Natural killer cell (primary cell): ENCODE measurements at regions not wholly inside any gene's neighbourhood (a gene's known extent, or its start where the extent isn't known, plus 50 kb on each side); places are given as distances from the start of the nearest gene placed in this dataset.

Experiments used
- ATAC-seq, 3 donors: fragments of 150-1000 bp in 2 of 3; fragments of 200-7000 bp in 1 of 3; cut with Tn5 transposase; 1 replicate in 1 of 3; 2 replicates in 2 of 3; pipeline ENCODE4 v1.10.0; 2021; ENCODE audit warnings: mild to moderate bottlenecking in 2 of 3, moderate library complexity in 2 of 3
- DNase-seq, 2 donors: peaks; one replicate each; pipeline versions ENCODE4 v3.0.0 to v3.0.0-alpha.2; 2013 to 2021; ENCODE audit warnings: mixed read lengths in 1 of 2
- H3K27ac ChIP-seq: one replicate; pipeline ENCODE4 v1.5.1; 2013; ENCODE audit warnings: mild to moderate bottlenecking, low read length
- H3K27me3 ChIP-seq: one replicate; pipeline ENCODE4 v1.6.1; 2013; ENCODE audit warnings: low read length; ENCODE audit not compliant: control insufficient read depth, insufficient read depth
- H3K36me3 ChIP-seq: one replicate; pipeline ENCODE4 v1.6.1; 2013; ENCODE audit warnings: low read length; ENCODE audit not compliant: control insufficient read depth, insufficient read depth
- H3K4me1 ChIP-seq: one replicate; pipeline ENCODE4 v1.6.1; 2013; ENCODE audit warnings: low read length; ENCODE audit not compliant: control insufficient read depth, insufficient read depth
- H3K4me3 ChIP-seq: one replicate; pipeline ENCODE4 v1.5.1; 2013; ENCODE audit warnings: low read length
- H3K9me3 ChIP-seq: one replicate; pipeline ENCODE4 v1.6.1; 2013; ENCODE audit warnings: low read length; ENCODE audit not compliant: control insufficient read depth, insufficient read depth
- H3K27ac Mint-ChIP-seq, 2 donors: one replicate each; pipeline ENCODE4 v1.8.0; 2022; ENCODE audit warnings: mild to moderate bottlenecking in 2 of 2, mixed read lengths in 2 of 2, moderate library complexity in 1 of 2
- H3K27me3 Mint-ChIP-seq, 2 donors: one replicate each; pipeline ENCODE4 v1.8.0; 2022; ENCODE audit warnings: low read depth in 2 of 2, mixed read lengths in 2 of 2
- H3K36me3 Mint-ChIP-seq: one replicate; pipeline ENCODE4 v1.8.0; 2022; ENCODE audit warnings: mixed read lengths
- H3K4me1 Mint-ChIP-seq, 2 donors: one replicate each; pipeline ENCODE4 v1.8.0; 2022; ENCODE audit warnings: mixed read lengths in 2 of 2
- H3K4me3 Mint-ChIP-seq: one replicate; pipeline ENCODE4 v1.8.0; 2022; ENCODE audit warnings: mild to moderate bottlenecking, moderate library complexity, mixed read lengths
- H3K9me3 Mint-ChIP-seq, 2 donors: one replicate each; pipeline ENCODE4 v1.8.0; 2022; ENCODE audit warnings: mixed read lengths in 2 of 2
- WGBS: methylation state at CpG from one replicate; pipeline ENCODE4 v1.1.7; 2013; ENCODE audit warnings: missing lambda C conversion rate; ENCODE audit not compliant: insufficient coverage; 5-methylcytosine and 5-hydroxymethylcytosine counted together
- intact Hi-C: fragments of 100-400 bp; cut with micrococcal nuclease; formaldehyde crosslinking; loops from one replicate; pipeline ENCODE4 v1.14.2; 2022
- TF ChIP-seq, protein P1 (sequence below): fragments of 200-600 bp; IDR thresholded peaks from one replicate; pipeline ENCODE4 v1.8.0; 2022; ENCODE audit warnings: antibody characterized with exemption

DNA sequence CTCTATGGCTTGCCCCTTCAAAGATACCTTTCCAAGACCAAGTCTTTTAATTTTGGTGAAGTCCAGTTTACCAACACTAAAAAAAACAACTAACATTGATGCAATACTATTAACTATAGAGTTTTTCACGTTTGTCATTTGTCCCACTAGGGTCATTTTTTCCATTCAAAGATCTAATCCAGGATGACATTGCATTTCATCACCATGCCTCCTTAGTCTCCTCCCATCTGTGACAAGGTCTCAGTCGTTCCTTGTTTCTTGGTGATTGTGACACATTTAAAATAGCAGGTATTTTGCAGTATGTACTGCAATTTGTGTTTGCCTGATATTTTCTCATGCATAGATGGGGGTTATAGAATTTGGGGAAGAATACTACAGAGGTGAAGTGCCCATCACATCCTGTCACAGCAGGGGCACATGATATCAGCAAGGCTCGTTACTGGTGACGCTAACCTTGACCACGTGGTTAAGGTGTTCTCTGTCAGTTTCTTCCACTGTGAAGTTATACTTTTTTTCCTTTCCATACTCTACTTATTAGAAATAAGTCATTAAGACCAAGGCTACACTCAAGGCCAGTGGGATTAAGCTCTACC lies 799.2 kb upstream of the RAB6C start:
- Mint-ChIP-seq H3K36me3 (no peaks in the 10 kb centered on the region), H3K27ac (no peak overlapping the region), H3K9me3 (no peaks in the 10 kb centered on the region), H3K4me1 (no peaks in the 10 kb centered on the region), H3K27me3 (peaks cover 0 to 2% of the 10 kb centered on the region in 2 donors), H3K4me3 (no peak overlapping the region)
- H3K36me3 ChIP-seq = no peaks in the 10 kb centered on the region
- WGBS = 68% methylated on average over 5 of the region's 5 CpGs
- intact Hi-C loops = no loop called here
- no peaks in the 10 kb centered on the region for H3K9me3 ChIP-seq
- DNase-seq (no peak), ATAC-seq (no peak)
- no peak overlapping the region for H3K27ac ChIP-seq
- no peaks in the 10 kb centered on the region for H3K27me3 ChIP-seq
- TF ChIP-seq, protein P1, sequence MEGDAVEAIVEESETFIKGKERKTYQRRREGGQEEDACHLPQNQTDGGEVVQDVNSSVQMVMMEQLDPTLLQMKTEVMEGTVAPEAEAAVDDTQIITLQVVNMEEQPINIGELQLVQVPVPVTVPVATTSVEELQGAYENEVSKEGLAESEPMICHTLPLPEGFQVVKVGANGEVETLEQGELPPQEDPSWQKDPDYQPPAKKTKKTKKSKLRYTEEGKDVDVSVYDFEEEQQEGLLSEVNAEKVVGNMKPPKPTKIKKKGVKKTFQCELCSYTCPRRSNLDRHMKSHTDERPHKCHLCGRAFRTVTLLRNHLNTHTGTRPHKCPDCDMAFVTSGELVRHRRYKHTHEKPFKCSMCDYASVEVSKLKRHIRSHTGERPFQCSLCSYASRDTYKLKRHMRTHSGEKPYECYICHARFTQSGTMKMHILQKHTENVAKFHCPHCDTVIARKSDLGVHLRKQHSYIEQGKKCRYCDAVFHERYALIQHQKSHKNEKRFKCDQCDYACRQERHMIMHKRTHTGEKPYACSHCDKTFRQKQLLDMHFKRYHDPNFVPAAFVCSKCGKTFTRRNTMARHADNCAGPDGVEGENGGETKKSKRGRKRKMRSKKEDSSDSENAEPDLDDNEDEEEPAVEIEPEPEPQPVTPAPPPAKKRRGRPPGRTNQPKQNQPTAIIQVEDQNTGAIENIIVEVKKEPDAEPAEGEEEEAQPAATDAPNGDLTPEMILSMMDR = no peak
- no peaks in the 10 kb centered on the region for H3K4me1 ChIP-seq
- no peak overlapping the region for H3K4me3 ChIP-seq

DNA sequence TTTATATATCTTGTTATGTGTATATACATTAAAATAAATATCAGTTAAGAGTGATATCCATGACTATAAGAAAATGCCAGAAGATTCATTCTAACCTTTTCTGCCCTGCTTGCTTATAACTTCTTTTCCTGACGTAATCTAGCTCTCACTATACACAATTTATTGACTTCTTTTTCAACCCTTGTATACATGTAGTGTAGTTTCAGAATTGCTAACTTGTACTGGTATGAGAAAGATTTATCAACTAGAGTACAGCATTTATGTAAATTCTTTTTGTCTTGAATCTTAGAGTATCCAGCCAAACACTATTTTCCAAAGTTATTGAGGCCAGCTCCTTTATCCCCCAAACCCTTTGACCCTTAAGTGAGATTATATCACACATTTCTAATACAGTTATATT lies 798.0 kb upstream of the RAB6C start:
- WGBS = no CpG with 5 or more reads among the region's 1 CpG

DNA sequence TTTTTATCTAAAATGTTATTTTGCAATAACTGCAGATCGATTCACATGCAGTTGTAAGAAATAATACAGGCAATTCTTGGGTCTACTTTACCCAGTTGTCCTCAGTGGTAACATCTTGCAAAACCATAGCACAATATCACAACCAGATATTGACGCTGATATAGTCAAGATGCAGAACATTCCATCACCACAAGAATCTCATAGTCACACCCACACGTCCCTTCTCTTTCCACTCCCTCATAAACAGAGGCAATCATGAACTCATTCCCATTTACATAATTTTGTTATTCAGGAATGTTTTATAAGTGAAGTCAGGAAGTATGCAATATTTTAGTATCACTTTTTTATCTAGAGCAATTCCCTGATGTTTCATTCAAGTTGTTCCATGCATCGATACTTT lies 797.5 kb upstream of the RAB6C start:
- H3K27ac Mint-ChIP-seq = no peak overlapping the region
- H3K9me3 Mint-ChIP-seq = no peaks in the 10 kb centered on the region
- Histone ChIP-seq H3K4me1 (no peaks in the 10 kb centered on the region), H3K27ac (no peak overlapping the region), H3K27me3 (no peaks in the 10 kb centered on the region), H3K4me3 (no peak overlapping the region), H3K9me3 (no peaks in the 10 kb centered on the region), H3K36me3 (no peaks in the 10 kb centered on the region)
- H3K4me1 Mint-ChIP-seq = no peaks in the 10 kb centered on the region
- ATAC-seq (no peak), DNase-seq (no peak)
- H3K4me3 Mint-ChIP-seq = no peak overlapping the region
- peaks cover 0 to 2% of the 10 kb centered on the region in 2 donors for H3K27me3 Mint-ChIP-seq
- 70% methylated on average over 3 of the region's 4 CpGs for WGBS
- no peaks in the 10 kb centered on the region for H3K36me3 Mint-ChIP-seq
- TF ChIP-seq, protein P1 = no peak
- intact Hi-C loops = no loop called here

More for the DNA sequence above, 798.0 kb upstream of the RAB6C start:
- Mint-ChIP-seq H3K27me3 (peaks cover 0 to 2% of the 10 kb centered on the region in 2 donors), H3K4me1 (no peaks in the 10 kb centered on the region), H3K4me3 (no peak overlapping the region), H3K36me3 (no peaks in the 10 kb centered on the region), H3K9me3 (no peaks in the 10 kb centered on the region), H3K27ac (no peak overlapping the region)
- no peak overlapping the region for H3K4me3 ChIP-seq
- ATAC-seq (no peak), DNase-seq (no peak)
- TF ChIP-seq, protein P1 = no peak
- no peaks in the 10 kb centered on the region for H3K27me3 ChIP-seq
- H3K27ac ChIP-seq = no peak overlapping the region
- no peaks in the 10 kb centered on the region for H3K4me1 ChIP-seq
- no peaks in the 10 kb centered on the region for H3K9me3 ChIP-seq
- intact Hi-C loops = no loop called here
- H3K36me3 ChIP-seq = no peaks in the 10 kb centered on the region

DNA sequence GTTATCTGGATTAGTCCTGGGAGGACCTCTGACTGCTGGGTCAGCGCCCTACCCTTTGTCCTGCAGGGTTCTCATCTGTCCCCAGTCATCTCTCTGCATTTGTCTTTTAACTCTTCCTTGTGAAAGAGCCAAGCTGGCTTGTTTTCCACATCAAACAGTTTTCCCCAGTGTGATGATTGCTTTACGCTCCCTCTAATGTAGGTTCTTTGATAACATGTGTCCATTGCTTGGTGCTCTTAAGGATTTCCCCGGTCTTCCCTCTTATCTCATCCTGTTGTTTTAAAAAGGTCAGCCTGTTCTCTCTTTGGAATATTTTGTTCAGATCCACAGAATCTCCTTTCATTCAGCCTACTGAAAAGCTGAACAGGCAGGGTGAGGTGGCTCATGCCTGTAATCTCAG lies 792.1 kb upstream of the RAB6C start:
- peaks cover 0 to 2% of the 10 kb centered on the region in 2 donors for H3K9me3 Mint-ChIP-seq
- TF ChIP-seq, protein P1 = no peak
- no peak overlapping the region for H3K4me3 Mint-ChIP-seq
- Histone ChIP-seq H3K27ac (no peak overlapping the region), H3K4me3 (no peak overlapping the region), H3K36me3 (no peaks in the 10 kb centered on the region), H3K27me3 (no peaks in the 10 kb centered on the region), H3K9me3 (no peaks in the 10 kb centered on the region), H3K4me1 (no peaks in the 10 kb centered on the region)
- no peaks in the 10 kb centered on the region for H3K36me3 Mint-ChIP-seq
- intact Hi-C loops = no loop called here
- no peak for ATAC-seq
- 92% methylated on average over 3 of the region's 3 CpGs for WGBS
- H3K27ac Mint-ChIP-seq = no peak overlapping the region
- no peak for DNase-seq
- no peaks in the 10 kb centered on the region for H3K4me1 Mint-ChIP-seq
- peaks cover 0 to 7% of the 10 kb centered on the region in 2 donors for H3K27me3 Mint-ChIP-seq
